HG02852 (cell line): ENCODE measurements at regions not wholly inside any gene's neighbourhood (a gene's known extent, or its start where the extent isn't known, plus 50 kb on each side); places are given as distances from the start of the nearest gene placed in this dataset.
"Not testable (repeated sequence)": the region's sequence is repeated elsewhere in the genome, so short reads cannot be mapped to it uniquely, and the experiment has no call there.

ENCODE experiments used
- ATAC-seq: cut with Tn5 transposase; IDR thresholded peaks from one replicate; pipeline ENCODE4 v1.9.1; 2021; ENCODE audit warnings: mild to moderate bottlenecking, moderate library complexity; ENCODE audit not compliant: unreplicated experiment

DNA sequence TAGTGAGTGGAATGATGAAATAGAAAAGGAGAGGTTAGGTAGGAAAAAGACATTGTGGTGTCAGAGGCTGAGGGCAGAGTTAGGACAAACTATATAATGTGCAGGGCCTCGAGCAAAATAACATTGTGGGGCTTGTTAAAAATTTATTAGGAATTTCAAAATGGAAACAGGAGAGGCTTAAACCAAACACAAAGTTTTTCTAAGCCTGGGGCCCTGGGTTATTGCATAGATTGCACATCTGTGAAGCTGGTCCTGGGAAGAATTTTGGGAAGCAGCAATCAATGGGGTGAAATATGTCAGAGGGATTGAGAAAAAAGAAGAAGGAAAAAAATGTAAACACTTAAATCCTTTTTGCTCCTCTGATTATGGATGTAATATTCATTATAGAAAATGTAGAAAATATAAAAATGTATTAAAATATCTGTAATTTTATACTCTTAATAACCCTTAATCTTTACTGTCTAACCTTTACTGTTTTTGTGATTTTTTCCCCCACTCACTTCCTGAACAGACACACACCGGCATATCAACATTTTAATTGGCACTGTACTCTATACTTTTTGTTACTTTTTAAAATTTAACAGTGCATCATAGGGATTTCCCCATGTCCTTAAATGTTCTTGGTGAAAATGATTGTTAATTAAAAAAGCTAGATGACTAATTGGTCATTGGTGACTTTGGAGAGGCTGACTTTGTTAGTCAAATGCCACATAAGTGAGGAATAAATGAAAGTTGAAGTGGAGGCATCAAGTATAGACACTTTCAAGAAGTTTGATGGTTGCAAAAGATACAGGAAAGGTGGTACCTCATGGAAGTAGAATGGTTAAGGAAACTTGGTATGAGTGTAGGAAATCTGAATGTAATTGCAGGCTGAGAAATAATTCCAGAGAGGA is 183.4 kb downstream of the NFKBIZ start:
- no peak for ATAC-seq

DNA sequence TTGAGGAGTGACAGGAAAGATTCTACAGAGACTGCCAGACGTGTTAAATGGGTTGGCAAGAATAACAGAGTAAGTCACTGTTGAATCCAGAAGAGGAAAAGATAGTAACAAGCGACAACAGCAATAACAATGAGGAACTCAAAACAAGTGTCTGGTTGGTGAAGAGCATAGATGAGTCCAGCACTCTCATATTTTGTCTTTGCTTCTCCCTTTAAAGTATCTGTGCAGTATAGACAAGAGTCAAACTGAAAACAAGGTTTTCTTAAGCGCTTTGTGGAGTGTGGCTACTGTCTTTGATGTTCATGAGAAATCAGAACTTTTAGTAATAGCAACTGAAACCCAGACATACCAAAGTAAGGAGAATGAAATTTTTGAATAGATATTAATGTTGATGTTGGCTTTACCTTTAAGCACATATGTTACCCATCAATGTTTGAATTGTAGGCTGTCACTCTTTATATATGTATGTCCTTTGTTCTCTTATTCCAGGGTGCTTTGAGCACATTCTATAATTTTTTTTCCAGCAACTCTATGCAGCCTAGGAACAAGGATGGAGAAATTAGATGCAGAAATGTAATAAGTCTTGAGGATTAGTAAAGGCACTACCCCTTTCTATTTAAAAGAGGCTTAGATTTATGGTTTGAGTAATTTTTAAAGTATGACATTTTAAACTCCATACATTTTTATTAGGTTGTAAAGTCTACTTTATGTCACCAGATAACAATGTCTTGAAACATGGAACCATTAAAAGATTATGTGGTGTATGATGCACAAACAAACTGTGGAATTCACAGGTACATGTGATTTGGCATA is 185.5 kb downstream of the NFKBIZ start:
- peak; percentile 52 for ATAC-seq

DNA sequence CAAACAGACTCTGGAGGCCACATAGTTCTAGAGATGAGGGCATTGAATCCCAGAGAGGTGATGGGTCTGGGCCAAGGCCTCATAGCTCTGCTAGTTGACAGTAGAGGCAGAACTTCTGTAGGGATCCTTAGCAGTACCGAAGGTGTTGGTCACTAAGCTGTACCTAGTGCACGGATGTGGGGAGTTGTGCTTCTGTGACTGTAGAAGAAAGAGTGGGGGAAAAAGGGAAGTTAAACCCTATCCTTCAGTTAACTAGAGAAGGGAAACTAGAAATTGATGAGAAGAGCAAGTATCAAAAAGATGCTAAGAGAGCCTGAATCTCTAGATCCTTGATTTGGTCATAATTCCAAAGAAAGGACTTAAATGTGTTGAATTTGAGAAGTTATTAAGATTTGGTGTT is 186.7 kb downstream of the NFKBIZ start:
- ATAC-seq = peak; percentile 54

DNA sequence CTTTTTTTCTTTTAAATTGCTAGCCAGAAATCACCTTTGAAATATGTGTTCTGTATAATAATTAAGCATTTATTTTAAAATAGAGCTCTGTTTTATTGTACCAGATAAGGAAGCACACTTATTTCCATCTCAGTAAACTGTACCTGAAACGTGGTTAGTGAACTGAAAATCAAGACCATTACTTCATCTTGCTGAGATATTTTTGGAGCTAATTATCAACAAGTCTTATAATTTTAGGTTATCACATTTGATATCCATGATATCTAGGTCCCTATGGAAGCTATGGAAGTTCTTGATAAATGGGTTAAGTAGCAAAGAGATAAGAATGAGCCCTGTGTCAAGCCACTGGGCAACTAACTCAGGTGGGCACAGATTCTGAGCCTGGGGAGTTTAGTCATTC is 187.2 kb downstream of the NFKBIZ start:
- ATAC-seq = no peak

- no peak for ATAC-seq
Measured at GRCh38 chr3:102037209-102037608, 187.9 kb downstream of the NFKBIZ start.

DNA sequence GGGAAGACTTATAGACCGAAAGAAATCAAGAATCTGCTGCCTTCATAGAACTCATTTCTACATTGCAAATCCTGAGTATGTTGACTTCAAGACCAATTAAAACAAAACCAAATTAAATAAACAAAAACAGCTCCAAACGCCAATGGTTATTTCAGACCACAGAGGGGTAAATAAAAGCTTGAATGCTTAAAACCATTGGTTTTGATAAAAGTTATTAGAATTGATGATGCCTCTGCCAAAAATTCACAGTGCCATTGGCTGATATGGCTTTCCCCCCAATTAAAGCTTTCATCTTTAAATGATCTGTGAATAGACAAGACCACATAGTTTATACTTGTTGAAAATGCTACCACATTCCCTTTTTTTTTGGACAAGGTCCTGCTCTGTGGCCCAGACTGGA is 188.5 kb downstream of the NFKBIZ start:
- no peak for ATAC-seq

DNA sequence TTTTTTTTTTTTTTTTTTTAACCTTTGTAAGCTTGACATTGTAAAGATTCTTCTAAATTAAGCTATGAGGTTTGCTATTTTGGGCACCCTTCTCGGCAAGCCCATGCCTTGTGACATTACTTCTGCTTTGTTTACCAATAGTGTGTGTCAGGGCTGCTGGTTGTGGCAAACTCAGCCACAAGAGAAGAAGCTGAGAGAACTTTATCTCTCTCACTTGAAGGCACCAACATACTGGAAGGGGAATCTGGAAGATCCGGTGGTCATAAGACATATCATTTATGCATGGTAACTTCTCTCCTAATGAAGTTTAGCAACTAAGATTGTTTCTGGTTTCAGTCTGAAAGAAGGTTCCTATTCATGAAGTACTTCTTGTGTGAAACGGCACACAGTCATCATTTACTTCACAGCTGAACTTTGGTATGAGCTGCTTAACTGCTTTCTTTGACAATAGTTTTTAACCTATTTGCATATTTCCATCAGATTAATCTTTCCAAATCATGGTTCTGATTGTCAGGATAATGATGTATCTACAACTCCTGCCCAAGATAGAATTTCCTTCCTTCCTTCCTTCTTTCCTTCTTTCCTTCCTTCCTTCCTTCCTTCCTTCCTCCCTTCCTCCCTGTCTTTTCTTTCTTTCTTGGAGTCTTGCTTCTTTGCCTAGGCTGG is 189.3 kb downstream of the NFKBIZ start:
- peak; percentile 74 for ATAC-seq

DNA sequence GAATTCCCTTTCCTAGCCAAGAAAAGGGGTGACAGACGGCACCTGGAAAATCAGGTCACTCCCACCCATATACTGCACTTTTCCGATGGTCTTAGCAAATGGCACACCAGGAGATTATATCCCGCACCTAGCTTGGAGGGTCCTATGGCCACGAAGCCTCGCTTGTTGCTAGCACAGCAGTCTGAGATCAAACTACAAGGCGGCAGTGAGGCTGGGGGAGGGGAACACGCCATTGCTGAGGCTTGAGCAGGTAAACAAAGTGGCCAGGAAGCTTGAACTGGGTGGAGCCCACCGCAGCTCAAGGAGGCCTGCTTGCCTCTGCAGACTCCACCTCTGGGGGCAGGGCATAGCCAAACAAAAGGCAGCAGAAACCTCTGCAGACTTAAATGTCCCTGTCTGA is 190.8 kb downstream of the NFKBIZ start:
- not testable (repeated sequence) for ATAC-seq

DNA sequence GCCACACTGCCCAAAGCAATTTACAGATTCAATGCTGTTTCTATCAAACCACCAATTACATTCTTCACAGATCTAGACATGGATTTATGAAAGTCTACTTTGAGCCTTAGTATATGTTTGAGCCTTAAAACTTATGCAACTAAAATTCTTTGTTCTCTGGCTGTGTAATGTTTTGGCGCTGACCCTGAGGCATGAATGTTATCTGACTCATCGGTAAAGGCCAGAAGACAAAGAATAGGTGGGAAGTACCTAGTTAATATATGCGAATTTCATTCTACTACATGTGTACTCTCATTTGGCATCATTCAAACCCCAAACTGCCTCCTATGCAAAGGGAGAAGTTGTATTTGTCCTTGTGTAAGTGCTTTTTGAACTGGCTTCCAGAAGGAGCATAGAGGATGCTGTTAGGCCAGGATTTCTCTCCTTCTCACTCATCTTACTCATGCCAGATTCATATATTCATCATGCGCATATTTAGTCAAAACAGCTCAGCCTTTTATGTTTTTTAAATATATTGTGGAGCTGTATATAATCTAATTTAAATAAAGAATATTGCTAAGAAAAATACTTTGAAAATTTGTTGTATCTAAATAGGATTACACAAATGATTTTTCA is 204.2 kb downstream of the NFKBIZ start:
- ATAC-seq = peak; percentile 48

- ATAC-seq = no peak
Measured at GRCh38 chr3:102054543-102055080, 205.3 kb downstream of the NFKBIZ start.

GRCh38 chr3:102057781-102058421 is 208.6 kb downstream of the NFKBIZ start:
- ATAC-seq = peak; percentile 79

- peak; percentile 75 for ATAC-seq
Measured at GRCh38 chr3:102059145-102059943, 210.0 kb downstream of the NFKBIZ start.

DNA sequence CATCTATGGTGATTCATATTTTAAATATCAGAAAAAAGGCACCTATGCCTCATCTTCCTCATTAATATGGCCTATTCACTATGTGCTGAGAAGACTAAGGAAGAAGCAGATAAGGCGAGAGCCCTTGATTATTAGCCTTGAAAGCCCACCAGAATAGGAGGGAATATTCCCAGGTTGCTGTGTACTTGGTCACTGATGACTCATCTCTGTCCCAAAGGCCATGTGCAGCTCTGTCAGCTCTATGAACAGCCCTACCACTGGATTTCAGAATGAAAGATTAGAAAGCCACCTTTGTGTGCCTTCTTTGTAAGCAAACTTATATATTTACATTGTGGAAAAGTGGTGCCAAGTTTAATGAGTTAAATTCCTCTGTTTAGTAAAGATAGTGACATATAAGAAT is 211.5 kb downstream of the NFKBIZ start:
- peak; percentile 40 for ATAC-seq

GRCh38 chr3:102063572-102063971 is 214.3 kb downstream of the NFKBIZ start:
- no peak for ATAC-seq

GRCh38 chr3:102066470-102066869 is 217.2 kb downstream of the NFKBIZ start:
- no peak for ATAC-seq

DNA sequence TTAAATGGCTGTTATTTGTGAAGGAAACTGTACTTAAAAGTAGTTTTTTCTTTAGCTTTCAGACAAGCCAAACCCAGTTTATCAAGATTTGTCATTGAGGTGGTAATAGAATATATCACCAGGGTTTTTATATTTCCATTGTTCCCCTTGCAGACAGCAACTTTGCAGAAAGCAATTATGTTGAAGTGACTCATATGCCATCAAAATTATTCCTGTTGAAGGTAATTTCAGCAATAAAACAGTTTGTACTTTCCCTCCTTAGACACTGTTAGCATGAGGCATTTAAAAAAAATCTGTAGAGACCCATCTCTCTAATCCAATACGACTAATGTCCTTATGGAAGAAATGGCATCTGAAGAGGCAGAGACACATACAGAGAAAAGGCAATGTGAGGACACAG is 219.0 kb downstream of the NFKBIZ start:
- ATAC-seq = no peak

DNA sequence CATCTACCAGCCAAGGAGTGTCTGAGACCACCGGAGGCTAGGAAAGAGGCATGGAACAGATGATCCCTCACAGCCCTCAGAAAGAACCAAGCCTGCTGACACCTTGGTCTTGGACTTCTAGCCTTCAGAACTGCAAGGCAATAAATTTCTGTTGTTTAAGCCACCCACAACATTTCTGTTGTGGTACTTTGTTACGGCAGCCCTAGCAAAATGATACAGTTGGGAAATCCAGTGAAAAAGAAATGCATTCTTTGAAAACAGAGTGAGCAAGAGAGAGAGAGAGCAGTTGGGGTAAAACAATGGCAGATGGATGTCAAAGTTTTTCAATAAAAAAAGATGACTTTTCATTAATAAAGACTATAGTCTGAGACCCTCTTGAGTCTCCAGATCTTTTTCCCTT is 219.4 kb downstream of the NFKBIZ start:
- ATAC-seq = no peak

DNA sequence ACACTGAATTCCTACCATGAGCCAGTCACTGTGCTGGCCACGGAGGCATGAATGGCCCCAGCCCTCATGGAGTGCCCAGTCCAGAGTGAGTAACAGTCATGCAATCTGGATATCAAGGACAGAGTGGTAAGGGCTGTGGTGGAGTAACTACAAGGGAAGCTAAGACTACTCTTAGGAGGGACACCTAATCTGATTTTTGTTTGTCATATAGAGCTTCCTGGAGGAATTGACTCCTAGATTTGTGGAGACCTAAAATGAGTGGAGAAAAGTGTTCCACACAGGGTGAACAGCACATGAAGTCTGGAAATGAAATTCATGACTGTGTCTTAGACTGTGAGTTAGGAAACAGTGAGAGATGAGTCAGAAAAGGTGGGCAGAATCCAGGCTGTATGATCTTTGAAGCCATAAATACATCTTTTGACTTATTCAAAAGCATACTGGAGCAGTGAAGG is 219.9 kb downstream of the NFKBIZ start:
- ATAC-seq = no peak

GRCh38 chr3:102074946-102075345 is 225.6 kb downstream of the NFKBIZ start:
- ATAC-seq = no peak
